ENCODE measurements at regions not wholly inside any gene's neighbourhood (a gene's known extent, or its start where the extent isn't known, plus 50 kb on each side); places are given as distances from the start of the nearest gene placed in this dataset.

DNA sequence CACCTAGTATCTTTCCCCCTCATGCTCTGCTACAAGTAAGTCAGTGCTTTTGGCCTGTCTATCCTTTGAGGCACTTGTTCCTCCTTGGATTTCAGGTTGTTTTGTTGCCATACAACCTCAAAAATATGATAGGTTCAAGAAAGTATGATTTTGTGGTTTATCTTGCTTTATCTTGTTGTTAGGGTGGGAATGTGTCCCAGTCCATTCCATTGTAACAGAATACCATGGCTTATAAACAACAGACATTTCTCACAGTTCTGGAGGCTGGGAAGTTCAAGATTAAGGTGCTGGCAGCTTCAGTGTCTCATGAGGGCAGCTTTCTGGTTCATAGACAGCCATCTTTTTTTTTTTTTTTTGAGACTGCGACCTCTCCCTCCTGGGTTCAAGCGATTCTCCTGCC lies 72.1 kb downstream of the TMEM270 start:
- TF ChIP-seq, protein P1, sequence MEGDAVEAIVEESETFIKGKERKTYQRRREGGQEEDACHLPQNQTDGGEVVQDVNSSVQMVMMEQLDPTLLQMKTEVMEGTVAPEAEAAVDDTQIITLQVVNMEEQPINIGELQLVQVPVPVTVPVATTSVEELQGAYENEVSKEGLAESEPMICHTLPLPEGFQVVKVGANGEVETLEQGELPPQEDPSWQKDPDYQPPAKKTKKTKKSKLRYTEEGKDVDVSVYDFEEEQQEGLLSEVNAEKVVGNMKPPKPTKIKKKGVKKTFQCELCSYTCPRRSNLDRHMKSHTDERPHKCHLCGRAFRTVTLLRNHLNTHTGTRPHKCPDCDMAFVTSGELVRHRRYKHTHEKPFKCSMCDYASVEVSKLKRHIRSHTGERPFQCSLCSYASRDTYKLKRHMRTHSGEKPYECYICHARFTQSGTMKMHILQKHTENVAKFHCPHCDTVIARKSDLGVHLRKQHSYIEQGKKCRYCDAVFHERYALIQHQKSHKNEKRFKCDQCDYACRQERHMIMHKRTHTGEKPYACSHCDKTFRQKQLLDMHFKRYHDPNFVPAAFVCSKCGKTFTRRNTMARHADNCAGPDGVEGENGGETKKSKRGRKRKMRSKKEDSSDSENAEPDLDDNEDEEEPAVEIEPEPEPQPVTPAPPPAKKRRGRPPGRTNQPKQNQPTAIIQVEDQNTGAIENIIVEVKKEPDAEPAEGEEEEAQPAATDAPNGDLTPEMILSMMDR (IDR thresholded peaks at IDR 0.05): no peak
- no peak for TF ChIP-seq POLR2A (IDR thresholded peaks at IDR 0.05)
